ENCODE measurements at regions not wholly inside any gene's neighbourhood (a gene's known extent, or its start where the extent isn't known, plus 50 kb on each side); places are given as distances from the start of the nearest gene placed in this dataset.

GRCh38 chr6:141259807-141260206 is 872.9 kb upstream of the GJE1 start:
- H3K4me1 ChIP-seq (ENCODE audit: insufficient read depth, low read length), result no peaks in the 10 kb centered on the region
- DNase-seq (ENCODE audit: low read depth), result no peak
- no peaks in the 10 kb centered on the region for H3K27me3 ChIP-seq (ENCODE audit: insufficient read depth, low read length)
- TF ChIP-seq CTCF (IDR thresholded peaks at IDR 0.05; ENCODE audit: insufficient read depth, low read depth, low read length) (no peak), EZH2 (IDR thresholded peaks at IDR 0.05; ENCODE audit: insufficient read depth, low read length) (no peak)
- no peak overlapping the region for H3K9ac ChIP-seq (ENCODE audit: low read length)
- no peaks in the 10 kb centered on the region for H4K20me1 ChIP-seq (ENCODE audit: insufficient read depth, low read length)
- Mint-ChIP-seq H3K9me3 (ENCODE audit: unreplicated experiment) (no peaks in the 10 kb centered on the region), H3K4me3 (ENCODE audit: unreplicated experiment) (no peak overlapping the region), H3K36me3 (ENCODE audit: low read depth, unreplicated experiment) (no peaks in the 10 kb centered on the region), H3K27me3 (ENCODE audit: low read depth, unreplicated experiment) (no peaks in the 10 kb centered on the region), H3K27ac (ENCODE audit: unreplicated experiment) (no peak overlapping the region), H3K4me1 (ENCODE audit: low read depth, unreplicated experiment) (no peaks in the 10 kb centered on the region)
- FAIRE-seq, result no peak
- H3K4me2 ChIP-seq (ENCODE audit: low read length), result no peak overlapping the region
- no peak overlapping the region for H3K27ac ChIP-seq (ENCODE audit: low read depth, low read length)
- H3K79me2 ChIP-seq (ENCODE audit: insufficient read depth, low read length), result no peaks in the 10 kb centered on the region
- H2AFZ ChIP-seq (ENCODE audit: low read depth, low read length), result no peak overlapping the region
- no peaks in the 10 kb centered on the region for H3K36me3 ChIP-seq (ENCODE audit: insufficient read depth, low read length)
- H3K9me3 ChIP-seq (ENCODE audit: insufficient read depth, low read depth, low read length), result no peaks in the 10 kb centered on the region
- H3K4me3 ChIP-seq (ENCODE audit: insufficient read depth, low read depth, low read length), result no peak overlapping the region

DNA sequence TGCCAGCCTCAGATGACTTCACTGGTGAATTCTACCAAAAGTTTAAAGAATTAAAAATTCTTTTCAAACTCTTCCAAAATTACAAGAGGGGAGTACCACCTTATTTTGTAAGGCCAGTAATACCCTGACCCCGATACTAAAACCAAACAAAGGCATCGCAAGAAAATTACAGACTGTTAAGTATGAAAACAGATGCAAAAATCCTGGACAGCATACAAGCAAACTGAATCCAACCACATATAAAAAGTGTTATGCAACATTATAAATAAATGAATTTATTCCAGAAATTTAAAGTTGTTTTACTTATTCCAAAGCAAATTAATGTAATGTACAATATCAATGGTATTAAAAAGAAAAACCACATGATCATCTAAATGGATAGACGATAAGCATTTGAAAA is 873.6 kb upstream of the GJE1 start:
- H3K27ac ChIP-seq (ENCODE audit: low read depth, low read length), result no peak overlapping the region
- Mint-ChIP-seq H3K27ac (ENCODE audit: unreplicated experiment) (no peak overlapping the region), H3K4me1 (ENCODE audit: low read depth, unreplicated experiment) (no peaks in the 10 kb centered on the region), H3K9me3 (ENCODE audit: unreplicated experiment) (no peaks in the 10 kb centered on the region), H3K36me3 (ENCODE audit: low read depth, unreplicated experiment) (no peaks in the 10 kb centered on the region), H3K27me3 (ENCODE audit: low read depth, unreplicated experiment) (no peaks in the 10 kb centered on the region), H3K4me3 (ENCODE audit: unreplicated experiment) (no peak overlapping the region)
- no peak overlapping the region for H3K4me2 ChIP-seq (ENCODE audit: low read length)
- no peak for FAIRE-seq
- no peaks in the 10 kb centered on the region for H3K79me2 ChIP-seq (ENCODE audit: insufficient read depth, low read length)
- no peaks in the 10 kb centered on the region for H3K36me3 ChIP-seq (ENCODE audit: insufficient read depth, low read length)
- H3K9me3 ChIP-seq (ENCODE audit: insufficient read depth, low read depth, low read length), result no peaks in the 10 kb centered on the region
- DNase-seq (ENCODE audit: low read depth), result no peak
- TF ChIP-seq CTCF (IDR thresholded peaks at IDR 0.05; ENCODE audit: insufficient read depth, low read depth, low read length), result no peak
- H3K4me1 ChIP-seq (ENCODE audit: insufficient read depth, low read length), result no peaks in the 10 kb centered on the region
- no peak overlapping the region for H3K4me3 ChIP-seq (ENCODE audit: insufficient read depth, low read depth, low read length)
- H4K20me1 ChIP-seq (ENCODE audit: insufficient read depth, low read length), result no peaks in the 10 kb centered on the region
- no peak overlapping the region for H2AFZ ChIP-seq (ENCODE audit: low read depth, low read length)
- no peak overlapping the region for H3K9ac ChIP-seq (ENCODE audit: low read length)
- no peaks in the 10 kb centered on the region for H3K27me3 ChIP-seq (ENCODE audit: insufficient read depth, low read length)

DNA sequence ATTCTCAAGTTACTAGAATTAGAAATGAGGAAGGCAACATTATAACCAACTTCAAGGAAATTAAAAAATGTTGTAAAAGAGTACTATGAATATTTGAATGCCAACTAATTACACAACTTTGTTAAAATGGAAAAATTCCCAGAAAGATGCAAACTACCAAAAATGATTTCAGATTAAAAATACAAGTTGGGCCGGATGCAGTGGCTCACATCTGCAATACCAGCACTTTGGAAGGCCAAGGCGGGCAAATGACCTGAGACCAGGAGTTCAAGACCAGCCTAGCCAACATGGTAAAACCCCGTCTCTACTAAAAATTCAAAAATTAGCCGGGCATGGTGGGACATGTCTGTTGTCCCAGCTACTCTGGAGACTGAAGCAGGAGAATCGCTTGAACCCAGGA is 874.2 kb upstream of the GJE1 start:
- H3K36me3 ChIP-seq (ENCODE audit: insufficient read depth, low read length), result no peaks in the 10 kb centered on the region
- TF ChIP-seq CTCF (IDR thresholded peaks at IDR 0.05; ENCODE audit: insufficient read depth, low read depth, low read length) (no peak), EZH2 (IDR thresholded peaks at IDR 0.05; ENCODE audit: insufficient read depth, low read length) (no peak)
- no peak overlapping the region for H3K9ac ChIP-seq (ENCODE audit: low read length)
- no peak overlapping the region for H3K4me3 ChIP-seq (ENCODE audit: insufficient read depth, low read depth, low read length)
- no peaks in the 10 kb centered on the region for H3K27me3 ChIP-seq (ENCODE audit: insufficient read depth, low read length)
- H3K4me1 ChIP-seq (ENCODE audit: insufficient read depth, low read length), result no peaks in the 10 kb centered on the region
- no peak for DNase-seq (ENCODE audit: low read depth)
- Mint-ChIP-seq H3K27me3 (ENCODE audit: low read depth, unreplicated experiment) (no peaks in the 10 kb centered on the region), H3K4me1 (ENCODE audit: low read depth, unreplicated experiment) (no peaks in the 10 kb centered on the region), H3K4me3 (ENCODE audit: unreplicated experiment) (no peak overlapping the region), H3K9me3 (ENCODE audit: unreplicated experiment) (no peaks in the 10 kb centered on the region), H3K27ac (ENCODE audit: unreplicated experiment) (no peak overlapping the region), H3K36me3 (ENCODE audit: low read depth, unreplicated experiment) (no peaks in the 10 kb centered on the region)
- H3K4me2 ChIP-seq (ENCODE audit: low read length), result no peak overlapping the region
- no peaks in the 10 kb centered on the region for H3K79me2 ChIP-seq (ENCODE audit: insufficient read depth, low read length)
- no peaks in the 10 kb centered on the region for H4K20me1 ChIP-seq (ENCODE audit: insufficient read depth, low read length)
- no peak overlapping the region for H2AFZ ChIP-seq (ENCODE audit: low read depth, low read length)
- FAIRE-seq, result no peak
- H3K27ac ChIP-seq (ENCODE audit: low read depth, low read length), result no peak overlapping the region
- no peaks in the 10 kb centered on the region for H3K9me3 ChIP-seq (ENCODE audit: insufficient read depth, low read depth, low read length)
